ENCODE measurements at regions not wholly inside any gene's neighbourhood (a gene's known extent, or its start where the extent isn't known, plus 50 kb on each side); places are given as distances from the start of the nearest gene placed in this dataset.

GRCh38 chr6:43887340-43887858 lies 117.4 kb downstream of the VEGFA start (continued):
- TF ChIP-seq WIZ (CRISPR knock-in tag; IDR thresholded peaks at IDR 0.05) = peak; percentile 28; the same call in 1 of the 2 replicates
- TF ChIP-seq POGZ (CRISPR knock-in tag; IDR thresholded peaks at IDR 0.05) = 0 out of 2 replicates have a peak, but pooled peaks have one; percentile 52
- TF ChIP-seq ZMYM3 (CRISPR knock-in tag; IDR thresholded peaks at IDR 0.05) = peak; percentile 60
- 0 out of 2 replicates have a peak, but pooled peaks have one; percentile 25 for TF ChIP-seq ZNF275 (CRISPR knock-in tag; IDR thresholded peaks at IDR 0.05; ENCODE audit: borderline replicate concordance)
- no peak for TF ChIP-seq ZNF703 (CRISPR knock-in tag; IDR thresholded peaks at IDR 0.05; ENCODE audit: borderline replicate concordance)
- peak; percentile 62; the same call in 1 of the 2 replicates for TF ChIP-seq ZNF768 (CRISPR knock-in tag; IDR thresholded peaks at IDR 0.05)
- no peak for TF ChIP-seq LCORL (IDR thresholded peaks at IDR 0.05)
- TF ChIP-seq LCORL (CRISPR knock-in tag; IDR thresholded peaks at IDR 0.05) = peak; percentile 93
- no peak for TF ChIP-seq PCBP2 (optimal IDR thresholded peaks at IDR 0.05; ENCODE audit: low read depth, low read length, poor library complexity, severe bottlenecking)
- TF ChIP-seq RERE (CRISPR knock-in tag; IDR thresholded peaks at IDR 0.05; ENCODE audit: low read depth) = no peak
- TF ChIP-seq NFRKB (IDR thresholded peaks at IDR 0.05) = no peak
- TF ChIP-seq HDAC1 (CRISPR knock-in tag; IDR thresholded peaks at IDR 0.05) = peak; percentile 79
- TF ChIP-seq, protein P1, sequence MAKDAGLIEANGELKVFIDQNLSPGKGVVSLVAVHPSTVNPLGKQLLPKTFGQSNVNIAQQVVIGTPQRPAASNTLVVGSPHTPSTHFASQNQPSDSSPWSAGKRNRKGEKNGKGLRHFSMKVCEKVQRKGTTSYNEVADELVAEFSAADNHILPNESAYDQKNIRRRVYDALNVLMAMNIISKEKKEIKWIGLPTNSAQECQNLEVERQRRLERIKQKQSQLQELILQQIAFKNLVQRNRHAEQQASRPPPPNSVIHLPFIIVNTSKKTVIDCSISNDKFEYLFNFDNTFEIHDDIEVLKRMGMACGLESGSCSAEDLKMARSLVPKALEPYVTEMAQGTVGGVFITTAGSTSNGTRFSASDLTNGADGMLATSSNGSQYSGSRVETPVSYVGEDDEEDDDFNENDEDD (CRISPR knock-in tag; IDR thresholded peaks at IDR 0.05; ENCODE audit: borderline replicate concordance) = no peak; the same call in 1 of the 2 replicates
- peak; percentile 37; the same call in 1 of the 2 replicates for TF ChIP-seq ZNF891 (CRISPR knock-in tag; IDR thresholded peaks at IDR 0.05)
- TF ChIP-seq, protein P2, sequence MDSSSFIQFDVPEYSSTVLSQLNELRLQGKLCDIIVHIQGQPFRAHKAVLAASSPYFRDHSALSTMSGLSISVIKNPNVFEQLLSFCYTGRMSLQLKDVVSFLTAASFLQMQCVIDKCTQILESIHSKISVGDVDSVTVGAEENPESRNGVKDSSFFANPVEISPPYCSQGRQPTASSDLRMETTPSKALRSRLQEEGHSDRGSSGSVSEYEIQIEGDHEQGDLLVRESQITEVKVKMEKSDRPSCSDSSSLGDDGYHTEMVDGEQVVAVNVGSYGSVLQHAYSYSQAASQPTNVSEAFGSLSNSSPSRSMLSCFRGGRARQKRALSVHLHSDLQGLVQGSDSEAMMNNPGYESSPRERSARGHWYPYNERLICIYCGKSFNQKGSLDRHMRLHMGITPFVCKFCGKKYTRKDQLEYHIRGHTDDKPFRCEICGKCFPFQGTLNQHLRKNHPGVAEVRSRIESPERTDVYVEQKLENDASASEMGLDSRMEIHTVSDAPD (CRISPR knock-in tag; IDR thresholded peaks at IDR 0.05) = peak; percentile 95
- 0 out of 2 replicates have a peak, but pooled peaks have one; percentile 35 for TF ChIP-seq DPF2 (CRISPR knock-in tag; IDR thresholded peaks at IDR 0.05; ENCODE audit: borderline replicate concordance, low read depth)
- TF ChIP-seq, protein P3, sequence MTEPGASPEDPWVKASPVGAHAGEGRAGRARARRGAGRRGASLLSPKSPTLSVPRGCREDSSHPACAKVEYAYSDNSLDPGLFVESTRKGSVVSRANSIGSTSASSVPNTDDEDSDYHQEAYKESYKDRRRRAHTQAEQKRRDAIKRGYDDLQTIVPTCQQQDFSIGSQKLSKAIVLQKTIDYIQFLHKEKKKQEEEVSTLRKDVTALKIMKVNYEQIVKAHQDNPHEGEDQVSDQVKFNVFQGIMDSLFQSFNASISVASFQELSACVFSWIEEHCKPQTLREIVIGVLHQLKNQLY (CRISPR knock-in tag; IDR thresholded peaks at IDR 0.05) = no peak
- TF ChIP-seq KLF15 (CRISPR knock-in tag; IDR thresholded peaks at IDR 0.05; ENCODE audit: borderline replicate concordance) = 0 out of 2 replicates have a peak, but pooled peaks have one; percentile 24
